Cardiac fibroblast (primary cell): ENCODE measurements at regions not wholly inside any gene's neighbourhood (a gene's known extent, or its start where the extent isn't known, plus 50 kb on each side); places are given as distances from the start of the nearest gene placed in this dataset.
"Not testable (repeated sequence)": the region's sequence is repeated elsewhere in the genome, so short reads cannot be mapped to it uniquely, and the experiment has no call there.

Experiments used
- DNase-seq, 2 donors: peaks; one replicate each; pipeline versions ENCODE4 v3.0.0 to v3.0.0-alpha.2; 2010; ENCODE audit warnings: low read depth in 2 of 2
- H3K4me3 ChIP-seq, 2 donors: replicated peaks in 1 of 2; 1 replicate in 1 of 2; 2 replicates in 1 of 2; pipeline ENCODE4 v1.5.1; 2011; ENCODE audit warnings: low read depth in 2 of 2, low read length in 2 of 2, mild to moderate bottlenecking in 2 of 2, moderate library complexity in 1 of 2
- CTCF ChIP-seq: IDR thresholded peaks from one replicate; pipeline ENCODE4 v1.5.1; 2011; ENCODE audit warnings: low read depth, mild to moderate bottlenecking, low read length, inconsistent platforms

- no peak overlapping the region for H3K4me3 ChIP-seq
- DNase-seq: no peak
- no peak for TF ChIP-seq CTCF
Observed at GRCh38 chr11:109961261-109961660, 131.9 kb upstream of the ZC3H12C start.

- no peak for TF ChIP-seq CTCF
Observed at GRCh38 chr11:109963101-109963500, 130.1 kb upstream of the ZC3H12C start.

GRCh38 chr11:109964487-109964886 lies 128.7 kb upstream of the ZC3H12C start:
- TF ChIP-seq CTCF: no peak
- H3K4me3 ChIP-seq: no peak overlapping the region
- no peak for DNase-seq

More at GRCh38 chr11:109963101-109963500, 130.1 kb upstream of the ZC3H12C start:
- no peak overlapping the region for H3K4me3 ChIP-seq
- no peak for DNase-seq

GRCh38 chr11:109965445-109965844 lies 127.7 kb upstream of the ZC3H12C start:
- H3K4me3 ChIP-seq, DNase-seq: not testable (repeated sequence)

- not testable (repeated sequence) for DNase-seq, H3K4me3 ChIP-seq
Observed at GRCh38 chr11:109965926-109966325, 127.3 kb upstream of the ZC3H12C start.

GRCh38 chr11:109967136-109967535 lies 126.1 kb upstream of the ZC3H12C start:
- DNase-seq, H3K4me3 ChIP-seq: not testable (repeated sequence)

GRCh38 chr11:109968299-109968698 lies 124.9 kb upstream of the ZC3H12C start:
- no peak for TF ChIP-seq CTCF
- no peak for DNase-seq

GRCh38 chr11:109968781-109969180 lies 124.4 kb upstream of the ZC3H12C start:
- DNase-seq: no peak
- no peak for TF ChIP-seq CTCF
- H3K4me3 ChIP-seq: no peak overlapping the region

More at GRCh38 chr11:109968299-109968698, 124.9 kb upstream of the ZC3H12C start:
- H3K4me3 ChIP-seq: no peak overlapping the region
